ENCODE measurements at regions not wholly inside any gene's neighbourhood (a gene's known extent, or its start where the extent isn't known, plus 50 kb on each side); places are given as distances from the start of the nearest gene placed in this dataset.

GRCh38 chr5:96516631-96517071 is 83.6 kb upstream of the PCSK1 start:
- TF ChIP-seq YY1 (IDR thresholded peaks at IDR 0.05; ENCODE audit: insufficient read depth, insufficient read length) (no peak), ZNF274 (IDR thresholded peaks at IDR 0.05; ENCODE audit: low read depth, low read length) (no peak), SUZ12 (IDR thresholded peaks at IDR 0.05; ENCODE audit: extremely low read depth, insufficient read depth, insufficient read length) (no peak)
